Fibroblast of lung (primary cell): ENCODE measurements at regions not wholly inside any gene's neighbourhood (a gene's known extent, or its start where the extent isn't known, plus 50 kb on each side); places are given as distances from the start of the nearest gene placed in this dataset.

Experiments used
- CTCF ChIP-seq, 2 donors: IDR thresholded peaks in 1 of 2; conservative IDR thresholded peaks in 1 of 2; 1 replicate in 1 of 2; 2 replicates in 1 of 2; pipeline ENCODE4 v1.5.1; 2011 to 2012; ENCODE audit warnings: low read length in 2 of 2, control low read depth in 1 of 2, inconsistent platforms in 1 of 2, low read depth in 1 of 2, mild to moderate bottlenecking in 1 of 2
- EZH2 ChIP-seq: IDR thresholded peaks from 2 replicates; pipeline ENCODE4 v1.5.1; 2012; ENCODE audit warnings: low read length, control low read depth, mild to moderate bottlenecking; ENCODE audit errors: missing control alignments

- TF ChIP-seq EZH2 (no peak), CTCF (conservative IDR thresholded peaks at IDR 0.05 in 1 of 2, IDR thresholded peaks at IDR 0.05 in 1 of 2; ENCODE audit: low read depth in 1 of 2, low read length in 2 of 2) (no peak)
Measured at GRCh38 chr20:60516442-60516841, 558.2 kb downstream of the CDH26 start.
